ENCODE measurements at regions not wholly inside any gene's neighbourhood (a gene's known extent, or its start where the extent isn't known, plus 50 kb on each side); places are given as distances from the start of the nearest gene placed in this dataset.

DNA sequence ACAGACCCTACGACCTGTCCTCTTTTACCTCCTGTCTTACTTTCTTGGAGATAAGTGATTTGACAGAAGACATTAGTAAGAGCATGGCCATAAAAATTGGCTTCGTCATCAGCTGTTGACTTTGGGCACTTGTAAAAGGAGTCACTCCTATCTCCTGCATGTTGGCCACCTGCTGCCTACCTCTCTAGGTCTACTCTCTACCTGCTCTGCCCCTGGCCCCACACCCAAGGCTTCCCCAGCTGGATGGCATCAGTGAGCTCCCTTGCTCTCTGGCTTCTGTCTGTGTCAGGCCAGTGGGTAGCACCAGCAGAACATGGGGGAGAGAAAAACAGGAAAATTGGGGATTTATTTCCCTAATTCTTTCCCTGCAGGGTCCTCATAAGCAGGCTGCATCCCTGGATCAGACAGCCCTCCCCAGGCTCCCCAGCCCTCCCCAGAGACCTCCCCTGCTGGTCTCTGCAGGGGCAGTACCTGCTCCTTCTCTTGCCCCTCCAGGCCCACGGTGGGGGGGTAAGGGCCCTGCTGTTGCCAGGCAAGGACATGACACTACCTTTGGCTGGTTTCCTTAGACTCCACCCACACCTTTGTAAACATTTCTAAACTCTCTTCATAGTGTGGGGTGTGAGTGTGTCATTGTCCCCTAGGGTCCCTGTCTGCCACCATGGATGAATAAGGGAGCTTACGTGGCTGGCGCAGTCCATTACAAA is 157.0 kb upstream of the NECTIN1 start:
- TF ChIP-seq, protein P1, sequence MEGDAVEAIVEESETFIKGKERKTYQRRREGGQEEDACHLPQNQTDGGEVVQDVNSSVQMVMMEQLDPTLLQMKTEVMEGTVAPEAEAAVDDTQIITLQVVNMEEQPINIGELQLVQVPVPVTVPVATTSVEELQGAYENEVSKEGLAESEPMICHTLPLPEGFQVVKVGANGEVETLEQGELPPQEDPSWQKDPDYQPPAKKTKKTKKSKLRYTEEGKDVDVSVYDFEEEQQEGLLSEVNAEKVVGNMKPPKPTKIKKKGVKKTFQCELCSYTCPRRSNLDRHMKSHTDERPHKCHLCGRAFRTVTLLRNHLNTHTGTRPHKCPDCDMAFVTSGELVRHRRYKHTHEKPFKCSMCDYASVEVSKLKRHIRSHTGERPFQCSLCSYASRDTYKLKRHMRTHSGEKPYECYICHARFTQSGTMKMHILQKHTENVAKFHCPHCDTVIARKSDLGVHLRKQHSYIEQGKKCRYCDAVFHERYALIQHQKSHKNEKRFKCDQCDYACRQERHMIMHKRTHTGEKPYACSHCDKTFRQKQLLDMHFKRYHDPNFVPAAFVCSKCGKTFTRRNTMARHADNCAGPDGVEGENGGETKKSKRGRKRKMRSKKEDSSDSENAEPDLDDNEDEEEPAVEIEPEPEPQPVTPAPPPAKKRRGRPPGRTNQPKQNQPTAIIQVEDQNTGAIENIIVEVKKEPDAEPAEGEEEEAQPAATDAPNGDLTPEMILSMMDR (conservative IDR thresholded peaks at IDR 0.05; ENCODE audit: low read length), result no peak
- no peak for TF ChIP-seq EZH2phosphoT487 (IDR thresholded peaks at IDR 0.05; ENCODE audit: borderline replicate concordance)

All from Loucy (cell line).